WTC11 (cell line): ENCODE measurements at regions not wholly inside any gene's neighbourhood (a gene's known extent, or its start where the extent isn't known, plus 50 kb on each side); places are given as distances from the start of the nearest gene placed in this dataset.

Experiments used
- ATAC-seq: fragments of 200-7000 bp; cut with Tn5 transposase; 2 replicates; pipeline ENCODE4 v1.10.0; 2021; ENCODE audit warnings: mild to moderate bottlenecking, moderate library complexity
- CTCF ChIA-PET: fragments of 300-600 bp; sonication (Branson Sonifier 250); formaldehyde crosslinking; loops from one replicate; lab custom pipeline; 2021; ENCODE audit warnings: antibody characterized with exemption; lab: Charles Lee
- POLR2A ChIA-PET: fragments of 350-600 bp; sonication (Branson Sonifier 250); formaldehyde crosslinking; loops from one replicate; lab custom pipeline; 2021; ENCODE audit warnings: antibody characterized with exemption; lab: Charles Lee
- DNase-seq: peaks from one replicate; pipeline ENCODE4 v3.0.0; 2021; ENCODE audit warnings: low spot score
- H3K27ac Mint-ChIP-seq: 2 replicates; pipeline ENCODE4 v1.8.0; 2021; ENCODE audit warnings: mixed read lengths
- H3K27me3 Mint-ChIP-seq: 2 replicates; pipeline ENCODE4 v1.8.0; 2021; ENCODE audit warnings: low read depth, mild to moderate bottlenecking, moderate library complexity, mixed read lengths
- H3K36me3 Mint-ChIP-seq: 2 replicates; pipeline ENCODE4 v1.8.0; 2021; ENCODE audit warnings: mixed read lengths
- H3K4me1 Mint-ChIP-seq: 2 replicates; pipeline ENCODE4 v1.8.0; 2022; ENCODE audit warnings: mixed read lengths
- H3K4me3 Mint-ChIP-seq: 2 replicates; pipeline ENCODE4 v1.8.0; 2021; ENCODE audit warnings: mild to moderate bottlenecking, moderate library complexity, mixed read lengths
- H3K9me3 Mint-ChIP-seq: 2 replicates; pipeline ENCODE4 v1.8.0; 2021; ENCODE audit warnings: mixed read lengths
- ATF2 ChIP-seq: sonication (generic); formaldehyde crosslinking; IDR thresholded peaks from 2 replicates; pipeline ENCODE4 v1.8.1; 2022; ENCODE audit warnings: low read depth, missing genetic modification reagents, borderline replicate concordance
- CBFB ChIP-seq: sonication (generic); formaldehyde crosslinking; IDR thresholded peaks from 2 replicates; pipeline ENCODE4 v1.8.1; 2022; ENCODE audit warnings: mild to moderate bottlenecking, low read depth, missing genetic modification reagents
- CDX4 ChIP-seq: fragments of 250-450 bp; sonication (Bioruptor Pico); IDR thresholded peaks from 2 replicates; pipeline ENCODE4 v1.9.0; 2021; ENCODE audit warnings: moderate library complexity, mild to moderate bottlenecking, inconsistent platforms, borderline replicate concordance
- CREB1 ChIP-seq: sonication (generic); formaldehyde crosslinking; IDR thresholded peaks from 2 replicates; pipeline ENCODE4 v1.8.0; 2023; ENCODE audit warnings: mild to moderate bottlenecking, missing genetic modification reagents
- JAZF1 ChIP-seq: fragments of 250-450 bp; sonication (Bioruptor Pico); IDR thresholded peaks from 2 replicates; pipeline ENCODE4 v1.9.0; 2021; ENCODE audit warnings: moderate library complexity, mild to moderate bottlenecking, inconsistent platforms
- MLX ChIP-seq: sonication (generic); formaldehyde crosslinking; IDR thresholded peaks from 2 replicates; pipeline ENCODE4 v1.8.1; 2023; ENCODE audit warnings: mild to moderate bottlenecking, missing genetic modification reagents, moderate library complexity
- NFATC4 ChIP-seq: fragments of 250-450 bp; sonication (Bioruptor Pico); IDR thresholded peaks from 2 replicates; pipeline ENCODE4 v1.9.0; 2021; ENCODE audit warnings: mild to moderate bottlenecking
- NFYB ChIP-seq: sonication (generic); formaldehyde crosslinking; conservative IDR thresholded peaks from 2 replicates; pipeline ENCODE4 v1.8.0; 2022; ENCODE audit warnings: low read depth, missing genetic modification reagents
- RELA ChIP-seq: sonication (generic); formaldehyde crosslinking; IDR thresholded peaks from 2 replicates; pipeline ENCODE4 v1.8.1; 2022; ENCODE audit warnings: missing genetic modification reagents, mild to moderate bottlenecking, borderline replicate concordance
- SP1 ChIP-seq: sonication (generic); formaldehyde crosslinking; conservative IDR thresholded peaks from 2 replicates; pipeline ENCODE4 v1.8.1; 2022; ENCODE audit warnings: missing genetic modification reagents
- STAT6 ChIP-seq: sonication (generic); formaldehyde crosslinking; conservative IDR thresholded peaks from 2 replicates; pipeline ENCODE4 v1.8.1; 2023; ENCODE audit warnings: mild to moderate bottlenecking, low read depth, missing genetic modification reagents, moderate library complexity
- TCF7 ChIP-seq: sonication (generic); formaldehyde crosslinking; IDR thresholded peaks from 2 replicates; pipeline ENCODE4 v1.8.0; 2022; ENCODE audit warnings: mild to moderate bottlenecking, low read depth, missing genetic modification reagents, moderate library complexity
- TP53 ChIP-seq: sonication (generic); formaldehyde crosslinking; IDR thresholded peaks from 2 replicates; pipeline ENCODE4 v1.8.1; 2023; ENCODE audit warnings: mild to moderate bottlenecking, missing genetic modification reagents
- ZNF671 ChIP-seq: fragments of 250-450 bp; sonication (Bioruptor Pico); IDR thresholded peaks from 2 replicates; pipeline ENCODE4 v1.8.0; 2021; ENCODE audit warnings: mild to moderate bottlenecking
- TF ChIP-seq, protein P1 (sequence below): sonication (generic); formaldehyde crosslinking; IDR thresholded peaks from 2 replicates; pipeline ENCODE4 v1.8.0; 2022; ENCODE audit warnings: mild to moderate bottlenecking, missing genetic modification reagents
- TF ChIP-seq, protein P2 (sequence below): fragments of 250-450 bp; sonication (Bioruptor Pico); IDR thresholded peaks from 2 replicates; pipeline ENCODE4 v1.9.0; 2021; ENCODE audit warnings: mild to moderate bottlenecking, borderline replicate concordance
- TF ChIP-seq, protein P3 (sequence below): sonication (generic); formaldehyde crosslinking; IDR thresholded peaks from 2 replicates; pipeline ENCODE4 v1.8.0; 2023; ENCODE audit warnings: missing genetic modification reagents

- H3K4me1 Mint-ChIP-seq = peaks cover 12% of the 10 kb centered on the region
- H3K4me3 Mint-ChIP-seq = no peak overlapping the region
- no peak overlapping the region for H3K27ac Mint-ChIP-seq
- no peak for ATAC-seq
- no peaks in the 10 kb centered on the region for H3K27me3 Mint-ChIP-seq
- ChIA-PET POLR2A (no interaction called here), CTCF (no interaction called here)
- H3K36me3 Mint-ChIP-seq = peaks cover 14% of the 10 kb centered on the region
- peaks cover 26% of the 10 kb centered on the region for H3K9me3 Mint-ChIP-seq
- no peak for DNase-seq
- TF ChIP-seq NFYB (CRISPR knock-in tag) = no peak
- TF ChIP-seq, protein P1, sequence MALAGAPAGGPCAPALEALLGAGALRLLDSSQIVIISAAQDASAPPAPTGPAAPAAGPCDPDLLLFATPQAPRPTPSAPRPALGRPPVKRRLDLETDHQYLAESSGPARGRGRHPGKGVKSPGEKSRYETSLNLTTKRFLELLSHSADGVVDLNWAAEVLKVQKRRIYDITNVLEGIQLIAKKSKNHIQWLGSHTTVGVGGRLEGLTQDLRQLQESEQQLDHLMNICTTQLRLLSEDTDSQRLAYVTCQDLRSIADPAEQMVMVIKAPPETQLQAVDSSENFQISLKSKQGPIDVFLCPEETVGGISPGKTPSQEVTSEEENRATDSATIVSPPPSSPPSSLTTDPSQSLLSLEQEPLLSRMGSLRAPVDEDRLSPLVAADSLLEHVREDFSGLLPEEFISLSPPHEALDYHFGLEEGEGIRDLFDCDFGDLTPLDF (CRISPR knock-in tag) = no peak
- TF ChIP-seq CREB1 = no peak
- no peak for TF ChIP-seq RELA
- no peak for TF ChIP-seq ATF2 (CRISPR knock-in tag)
- no peak for TF ChIP-seq TP53
- TF ChIP-seq NFATC4 (CRISPR knock-in tag) = no peak
- TF ChIP-seq, protein P2, sequence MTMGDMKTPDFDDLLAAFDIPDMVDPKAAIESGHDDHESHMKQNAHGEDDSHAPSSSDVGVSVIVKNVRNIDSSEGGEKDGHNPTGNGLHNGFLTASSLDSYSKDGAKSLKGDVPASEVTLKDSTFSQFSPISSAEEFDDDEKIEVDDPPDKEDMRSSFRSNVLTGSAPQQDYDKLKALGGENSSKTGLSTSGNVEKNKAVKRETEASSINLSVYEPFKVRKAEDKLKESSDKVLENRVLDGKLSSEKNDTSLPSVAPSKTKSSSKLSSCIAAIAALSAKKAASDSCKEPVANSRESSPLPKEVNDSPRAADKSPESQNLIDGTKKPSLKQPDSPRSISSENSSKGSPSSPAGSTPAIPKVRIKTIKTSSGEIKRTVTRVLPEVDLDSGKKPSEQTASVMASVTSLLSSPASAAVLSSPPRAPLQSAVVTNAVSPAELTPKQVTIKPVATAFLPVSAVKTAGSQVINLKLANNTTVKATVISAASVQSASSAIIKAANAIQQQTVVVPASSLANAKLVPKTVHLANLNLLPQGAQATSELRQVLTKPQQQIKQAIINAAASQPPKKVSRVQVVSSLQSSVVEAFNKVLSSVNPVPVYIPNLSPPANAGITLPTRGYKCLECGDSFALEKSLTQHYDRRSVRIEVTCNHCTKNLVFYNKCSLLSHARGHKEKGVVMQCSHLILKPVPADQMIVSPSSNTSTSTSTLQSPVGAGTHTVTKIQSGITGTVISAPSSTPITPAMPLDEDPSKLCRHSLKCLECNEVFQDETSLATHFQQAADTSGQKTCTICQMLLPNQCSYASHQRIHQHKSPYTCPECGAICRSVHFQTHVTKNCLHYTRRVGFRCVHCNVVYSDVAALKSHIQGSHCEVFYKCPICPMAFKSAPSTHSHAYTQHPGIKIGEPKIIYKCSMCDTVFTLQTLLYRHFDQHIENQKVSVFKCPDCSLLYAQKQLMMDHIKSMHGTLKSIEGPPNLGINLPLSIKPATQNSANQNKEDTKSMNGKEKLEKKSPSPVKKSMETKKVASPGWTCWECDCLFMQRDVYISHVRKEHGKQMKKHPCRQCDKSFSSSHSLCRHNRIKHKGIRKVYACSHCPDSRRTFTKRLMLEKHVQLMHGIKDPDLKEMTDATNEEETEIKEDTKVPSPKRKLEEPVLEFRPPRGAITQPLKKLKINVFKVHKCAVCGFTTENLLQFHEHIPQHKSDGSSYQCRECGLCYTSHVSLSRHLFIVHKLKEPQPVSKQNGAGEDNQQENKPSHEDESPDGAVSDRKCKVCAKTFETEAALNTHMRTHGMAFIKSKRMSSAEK = no peak
- no peak for TF ChIP-seq JAZF1 (CRISPR knock-in tag)
- TF ChIP-seq CBFB = no peak
- TF ChIP-seq STAT6 (CRISPR knock-in tag) = no peak
- no peak for TF ChIP-seq SP1 (CRISPR knock-in tag)
- TF ChIP-seq ZNF671 = no peak
- TF ChIP-seq MLX (CRISPR knock-in tag) = no peak
- TF ChIP-seq TCF7 = no peak
- TF ChIP-seq, protein P3, sequence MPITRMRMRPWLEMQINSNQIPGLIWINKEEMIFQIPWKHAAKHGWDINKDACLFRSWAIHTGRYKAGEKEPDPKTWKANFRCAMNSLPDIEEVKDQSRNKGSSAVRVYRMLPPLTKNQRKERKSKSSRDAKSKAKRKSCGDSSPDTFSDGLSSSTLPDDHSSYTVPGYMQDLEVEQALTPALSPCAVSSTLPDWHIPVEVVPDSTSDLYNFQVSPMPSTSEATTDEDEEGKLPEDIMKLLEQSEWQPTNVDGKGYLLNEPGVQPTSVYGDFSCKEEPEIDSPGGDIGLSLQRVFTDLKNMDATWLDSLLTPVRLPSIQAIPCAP (CRISPR knock-in tag) = no peak
- no peak for TF ChIP-seq CDX4
These were observed 65.9 kb upstream of the FSTL5 start for GRCh38 chr4:162229670-162230069.
